Nephron progenitor cell (in vitro differentiated cells): ENCODE measurements at regions not wholly inside any gene's neighbourhood (a gene's known extent, or its start where the extent isn't known, plus 50 kb on each side); places are given as distances from the start of the nearest gene placed in this dataset.
A peak's percentile ranks its signal among the peaks of the same experiment; 100 is the strongest.

ENCODE experiments used
- DNase-seq: peaks from one replicate; pipeline ENCODE4 v3.0.0; 2021
- H3K27ac Mint-ChIP-seq: 2 replicates; pipeline ENCODE4 v1.8.0; 2021; ENCODE audit warnings: mild to moderate bottlenecking, moderate library complexity, mixed read lengths
- H3K27me3 Mint-ChIP-seq: 2 replicates; pipeline ENCODE4 v1.8.0; 2021; ENCODE audit warnings: mild to moderate bottlenecking, low read depth, mixed read lengths; ENCODE audit not compliant: poor library complexity
- H3K36me3 Mint-ChIP-seq: 2 replicates; pipeline ENCODE4 v1.8.0; 2021; ENCODE audit warnings: low read depth, mixed read lengths
- H3K4me1 Mint-ChIP-seq: 2 replicates; pipeline ENCODE4 v1.8.0; 2021; ENCODE audit warnings: mixed read lengths
- H3K4me3 Mint-ChIP-seq: 2 replicates; pipeline ENCODE4 v1.8.0; 2021; ENCODE audit warnings: mild to moderate bottlenecking, moderate library complexity, mixed read lengths
- H3K9me3 Mint-ChIP-seq: 2 replicates; pipeline ENCODE4 v1.8.0; 2021; ENCODE audit warnings: mild to moderate bottlenecking, moderate library complexity, mixed read lengths
- CTCF ChIP-seq: fragments of 200-600 bp; sonication (generic); IDR thresholded peaks from 2 replicates; pipeline ENCODE4 v1.5.0; 2021; ENCODE audit warnings: antibody characterized with exemption

- Mint-ChIP-seq H3K27me3 (no peaks in the 10 kb centered on the region), H3K9me3 (no peaks in the 10 kb centered on the region), H3K36me3 (no peaks in the 10 kb centered on the region), H3K27ac (peak overlapping the region; percentile 7), H3K4me1 (peaks cover 13% of the 10 kb centered on the region), H3K4me3 (no peak overlapping the region)
- no peak for TF ChIP-seq CTCF
- no peak for DNase-seq
These were observed 142.0 kb upstream of the NPY start for GRCh38 chr7:24141874-24142509.

GRCh38 chr7:24143547-24143946 lies 140.4 kb upstream of the NPY start:
- no peak for TF ChIP-seq CTCF
- Mint-ChIP-seq H3K27me3 (no peaks in the 10 kb centered on the region), H3K9me3 (no peaks in the 10 kb centered on the region), H3K4me3 (no peak overlapping the region), H3K4me1 (peaks cover 13% of the 10 kb centered on the region), H3K36me3 (no peaks in the 10 kb centered on the region), H3K27ac (no peak overlapping the region)
- no peak for DNase-seq

- Mint-ChIP-seq H3K4me3 (no peak overlapping the region), H3K36me3 (peaks cover 19% of the 10 kb centered on the region), H3K27me3 (no peaks in the 10 kb centered on the region), H3K4me1 (peaks cover 35% of the 10 kb centered on the region), H3K9me3 (peaks cover 29% of the 10 kb centered on the region), H3K27ac (peak overlapping the region; percentile 71)
- no peak for TF ChIP-seq CTCF
- DNase-seq, result no peak
These were observed 132.0 kb upstream of the NPY start for GRCh38 chr7:24151944-24152343.

- H3K27ac Mint-ChIP-seq, result no peak overlapping the region
- no peaks in the 10 kb centered on the region for H3K27me3 Mint-ChIP-seq
- no peak overlapping the region for H3K4me3 Mint-ChIP-seq
These were observed 131.6 kb upstream of the NPY start for GRCh38 chr7:24152356-24152755.

GRCh38 chr7:24152877-24153472 lies 131.0 kb upstream of the NPY start:
- Mint-ChIP-seq H3K27me3 (no peaks in the 10 kb centered on the region), H3K9me3 (peaks cover 29% of the 10 kb centered on the region), H3K4me3 (no peak overlapping the region), H3K4me1 (peaks cover 35% of the 10 kb centered on the region), H3K36me3 (peaks cover 19% of the 10 kb centered on the region), H3K27ac (peak overlapping the region; percentile 79)
- DNase-seq, result no peak
- no peak for TF ChIP-seq CTCF

More at GRCh38 chr7:24152356-24152755, 131.6 kb upstream of the NPY start:
- peaks cover 29% of the 10 kb centered on the region for H3K9me3 Mint-ChIP-seq
- H3K36me3 Mint-ChIP-seq, result peaks cover 19% of the 10 kb centered on the region
- H3K4me1 Mint-ChIP-seq, result peaks cover 35% of the 10 kb centered on the region
- no peak for TF ChIP-seq CTCF
- no peak for DNase-seq

GRCh38 chr7:24157666-24158065 lies 126.3 kb upstream of the NPY start:
- no peak overlapping the region for H3K27ac Mint-ChIP-seq
- H3K36me3 Mint-ChIP-seq, result no peaks in the 10 kb centered on the region
- no peak for DNase-seq
- no peak overlapping the region for H3K4me3 Mint-ChIP-seq
- no peak for TF ChIP-seq CTCF
- peaks cover 8% of the 10 kb centered on the region for H3K27me3 Mint-ChIP-seq
- peaks cover 27% of the 10 kb centered on the region for H3K4me1 Mint-ChIP-seq
- peaks cover 4% of the 10 kb centered on the region for H3K9me3 Mint-ChIP-seq
